HCT116 (cell line): ENCODE measurements at regions not wholly inside any gene's neighbourhood (a gene's known extent, or its start where the extent isn't known, plus 50 kb on each side); places are given as distances from the start of the nearest gene placed in this dataset.

Source experiments
- EZH2 ChIP-seq: fragments of 200-600 bp; sonication (generic); IDR thresholded peaks from 2 replicates; pipeline ENCODE4 v1.6.1; 2017; ENCODE audit warnings: antibody characterized with exemption, mixed run types
- JUND ChIP-seq: IDR thresholded peaks from 2 replicates; pipeline ENCODE4 v1.6.1; 2012
- SRF ChIP-seq: IDR thresholded peaks from 2 replicates; pipeline ENCODE4 v1.6.1; 2012; ENCODE audit warnings: low read depth

DNA sequence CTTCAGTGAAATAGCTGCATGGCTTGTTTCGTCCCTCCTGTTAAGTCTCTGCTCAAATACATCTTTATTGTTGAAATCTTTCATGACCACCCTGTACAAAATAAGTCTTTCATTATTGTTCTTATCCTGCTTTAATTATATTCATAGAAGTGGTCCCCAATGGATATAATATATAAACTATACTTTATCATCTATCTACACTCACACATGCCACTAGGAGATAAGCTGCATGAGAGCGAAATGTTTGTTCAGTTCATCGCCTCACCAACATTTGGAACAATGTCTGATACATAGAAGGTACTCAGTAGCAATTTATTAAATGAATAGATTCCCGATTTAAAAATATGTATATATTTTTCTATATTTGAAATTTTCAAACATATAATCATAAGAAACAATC lies 254.0 kb upstream of the ATXN7L3B start:
- TF ChIP-seq JUND = no peak
- TF ChIP-seq EZH2 = no peak
- TF ChIP-seq SRF = no peak
